HepG2 (cell line): ENCODE measurements at regions not wholly inside any gene's neighbourhood (a gene's known extent, or its start where the extent isn't known, plus 50 kb on each side); places are given as distances from the start of the nearest gene placed in this dataset.

Source experiments
- ATAC-seq: fragments of 200-7000 bp; cut with Tn5 transposase; 3 replicates; pipeline ENCODE4 v1.9.1; 2020; ENCODE audit warnings: mild to moderate bottlenecking, moderate library complexity
- BruUV-seq: library from RNA; stranded (reverse); fragments of 400-500 nt; replicated peaks from 2 replicates; lab custom pipeline; 2021; lab: Mats Ljungman, UMichigan
- CTCF ChIA-PET: fragments of 300-600 bp; formaldehyde crosslinking; extraction: SDS; loops from one replicate; lab custom pipeline; 2021; ENCODE audit warnings: low total read pairs, inconsistent platforms, low intra/inter-chr PET ratio; lab: Yijun Ruan, JAX
- POLR2A ChIA-PET: fragments of 350-600 bp; sonication (Branson Sonifier 250); formaldehyde crosslinking; loops from one replicate; lab custom pipeline; 2020; ENCODE audit warnings: antibody characterized with exemption, inconsistent platforms; lab: Yijun Ruan, JAX
- DNase-seq: peaks from one replicate; pipeline ENCODE4 v3.0.0-alpha.2; 2015; ENCODE audit warnings: low spot score
- FAIRE-seq: peaks from 3 replicates; lab custom pipeline; 2011; peaks lifted over from hg19 to GRCh38; lab: Jason Lieb, UNC
- H2AFZ ChIP-seq: one replicate; pipeline ENCODE4 v1.6.1; 2011; ENCODE audit warnings: low read length, inconsistent platforms
- H3K27ac ChIP-seq: fragments of 300-600 bp; 3 replicates; pipeline ENCODE4 v1.8.0; 2011; ENCODE audit warnings: mixed run types, mild to moderate bottlenecking, mixed read lengths, low read length, inconsistent platforms; ENCODE audit not compliant: insufficient read depth; ENCODE audit errors: extremely low read length
- H3K27me3 ChIP-seq, 2 experiments: fragments of 200-600 bp in 1 of 2; 2 replicates in 1 of 2; 3 replicates in 1 of 2; pipeline versions ENCODE4 v1.6.0 to v1.8.0; 2011; ENCODE audit warnings: low read length in 2 of 2, mild to moderate bottlenecking in 2 of 2, moderate library complexity in 2 of 2, inconsistent platforms in 1 of 2; ENCODE audit not compliant: insufficient read depth in 2 of 2, control insufficient read depth in 1 of 2
- H3K36me3 ChIP-seq, 2 experiments: fragments of 200-600 bp in 1 of 2; replicated peaks in 1 of 2; 2 replicates in 1 of 2; 3 replicates in 1 of 2; pipeline versions ENCODE4 v1.5.1 to v1.8.0; 2011; ENCODE audit warnings: low read length in 2 of 2, inconsistent platforms in 1 of 2; ENCODE audit not compliant: insufficient read depth in 2 of 2, control insufficient read depth in 1 of 2
- H3K4me1 ChIP-seq: 2 replicates; pipeline ENCODE4 v1.5.1; 2012; ENCODE audit warnings: low read length, inconsistent platforms; ENCODE audit not compliant: insufficient read depth
- H3K4me2 ChIP-seq: 2 replicates; pipeline ENCODE4 v1.6.0; 2011; ENCODE audit warnings: low read depth, low read length, inconsistent platforms
- H3K4me3 ChIP-seq, 3 experiments: fragments of 200-600 bp in 1 of 3; sonication (generic), shearing (Covaris generic) in 1 of 3; replicated peaks in 1 of 3; 2 replicates each; pipeline ENCODE4 v1.5.1; 2011 to 2016; ENCODE audit warnings: low read length in 3 of 3, inconsistent platforms in 2 of 3, low read depth in 2 of 3, mild to moderate bottlenecking in 2 of 3, control low read depth in 1 of 3, mixed read lengths in 1 of 3; ENCODE audit not compliant: insufficient read depth in 1 of 3
- H3K79me2 ChIP-seq: one replicate; pipeline ENCODE4 v1.6.1; 2011; ENCODE audit warnings: low read length, inconsistent platforms; ENCODE audit not compliant: insufficient read depth
- H3K9ac ChIP-seq: 2 replicates; pipeline ENCODE4 v1.6.0; 2011; ENCODE audit warnings: mild to moderate bottlenecking, low read depth, low read length, inconsistent platforms; ENCODE audit not compliant: insufficient read depth
- H3K9me3 ChIP-seq: 2 replicates; pipeline ENCODE4 v1.5.1; 2012; ENCODE audit warnings: mild to moderate bottlenecking, low read length
- H4K20me1 ChIP-seq: 2 replicates; pipeline ENCODE4 v1.6.0; 2011; ENCODE audit warnings: inconsistent platforms, mild to moderate bottlenecking, low read length, moderate library complexity; ENCODE audit not compliant: insufficient read depth
- ISX ChIP-seq: sonication (generic); formaldehyde crosslinking; conservative IDR thresholded peaks from 2 replicates; pipeline ENCODE4 v1.5.0; 2020; ENCODE audit warnings: missing genetic modification reagents
- KAT8 ChIP-seq: IDR thresholded peaks from 2 replicates; pipeline ENCODE4 v1.6.1; 2016; ENCODE audit warnings: missing genetic modification reagents, missing compliant biosample characterization
- ZNF317 ChIP-seq: sonication (generic); formaldehyde crosslinking; IDR thresholded peaks from 2 replicates; pipeline ENCODE4 v1.5.0; 2020; ENCODE audit warnings: mild to moderate bottlenecking, missing genetic modification reagents
- WGBS: methylation state at CpG from one replicate; pipeline ENCODE4 v1.1.6; 2017; ENCODE audit warnings: low lambda C conversion rate; 5-methylcytosine and 5-hydroxymethylcytosine counted together
- in situ Hi-C: cut with HindIII; loops from 2 replicates; pipeline ENCODE4 v1.10.0; 2017; ENCODE audit warnings: low pct_unique_long_range_greater_than_20kb; ENCODE audit not compliant: extremely low pct_ligation_motif_present
- intact Hi-C: fragments of 100-400 bp; cut with micrococcal nuclease; formaldehyde crosslinking; loops from one replicate; pipeline ENCODE4 v1.10.0; 2022; ENCODE audit not compliant: unreplicated experiment
- TF ChIP-seq, protein P1 (sequence below): fragments of 450-650 bp; IDR thresholded peaks from 2 replicates; pipeline ENCODE4 v1.6.1; 2017

DNA sequence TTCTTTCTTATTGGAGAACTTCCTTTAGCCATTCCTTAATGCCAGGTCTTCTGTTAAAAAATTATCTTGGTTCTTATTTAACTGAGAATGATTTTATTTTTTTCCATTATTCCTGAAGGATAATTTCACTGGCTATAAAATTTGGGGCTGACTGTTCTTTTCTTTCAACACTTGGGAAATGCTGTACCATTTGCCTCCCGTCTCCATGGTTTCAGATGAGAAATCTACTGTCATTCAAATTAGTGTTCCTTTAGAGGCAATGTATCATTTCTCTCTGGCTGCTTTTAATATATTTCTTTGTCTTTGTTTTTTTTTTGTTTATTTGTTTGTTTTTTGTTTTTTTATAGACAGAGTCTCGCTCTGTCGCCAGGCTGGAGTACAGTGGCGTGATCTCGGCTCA is 51.8 kb upstream of the SMTN start:
- 43% methylated on average over 5 of the region's 5 CpGs for WGBS
- Histone ChIP-seq H3K4me1 (no peaks in the 10 kb centered on the region), H4K20me1 (no peaks in the 10 kb centered on the region), H3K79me2 (no peaks in the 10 kb centered on the region), H3K27ac (no peak overlapping the region)
- TF ChIP-seq KAT8 (CRISPR knock-in tag): no peak
- peak; percentile 83; the same call in 1 of the 2 replicates for TF ChIP-seq ZNF317 (CRISPR knock-in tag)
- no peak for TF ChIP-seq ISX (CRISPR knock-in tag)
- TF ChIP-seq, protein P1, sequence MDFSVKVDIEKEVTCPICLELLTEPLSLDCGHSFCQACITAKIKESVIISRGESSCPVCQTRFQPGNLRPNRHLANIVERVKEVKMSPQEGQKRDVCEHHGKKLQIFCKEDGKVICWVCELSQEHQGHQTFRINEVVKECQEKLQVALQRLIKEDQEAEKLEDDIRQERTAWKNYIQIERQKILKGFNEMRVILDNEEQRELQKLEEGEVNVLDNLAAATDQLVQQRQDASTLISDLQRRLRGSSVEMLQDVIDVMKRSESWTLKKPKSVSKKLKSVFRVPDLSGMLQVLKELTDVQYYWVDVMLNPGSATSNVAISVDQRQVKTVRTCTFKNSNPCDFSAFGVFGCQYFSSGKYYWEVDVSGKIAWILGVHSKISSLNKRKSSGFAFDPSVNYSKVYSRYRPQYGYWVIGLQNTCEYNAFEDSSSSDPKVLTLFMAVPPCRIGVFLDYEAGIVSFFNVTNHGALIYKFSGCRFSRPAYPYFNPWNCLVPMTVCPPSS: no peak
- TF ChIP-seq, all 625 proteins: peak for 1
- in situ Hi-C loops (no loop called here), intact Hi-C loops (no loop called here)
- no peaks in the 10 kb centered on the region for H3K36me3 ChIP-seq
- no peak for ATAC-seq
- no peak overlapping the region for H2AFZ ChIP-seq
- no peaks in the 10 kb centered on the region for H3K27me3 ChIP-seq
- ChIA-PET POLR2A (no interaction called here), CTCF (no interaction called here)
- BruUV-seq: no TSS peak
- H3K9ac ChIP-seq: no peak overlapping the region
- no peak overlapping the region for H3K4me3 ChIP-seq
- H3K4me2 ChIP-seq: no peak overlapping the region
- H3K9me3 ChIP-seq: no peaks in the 10 kb centered on the region
- DNase-seq: no peak
- FAIRE-seq: no peak
